ENCODE measurements at regions not wholly inside any gene's neighbourhood (a gene's known extent, or its start where the extent isn't known, plus 50 kb on each side); places are given as distances from the start of the nearest gene placed in this dataset.

DNA sequence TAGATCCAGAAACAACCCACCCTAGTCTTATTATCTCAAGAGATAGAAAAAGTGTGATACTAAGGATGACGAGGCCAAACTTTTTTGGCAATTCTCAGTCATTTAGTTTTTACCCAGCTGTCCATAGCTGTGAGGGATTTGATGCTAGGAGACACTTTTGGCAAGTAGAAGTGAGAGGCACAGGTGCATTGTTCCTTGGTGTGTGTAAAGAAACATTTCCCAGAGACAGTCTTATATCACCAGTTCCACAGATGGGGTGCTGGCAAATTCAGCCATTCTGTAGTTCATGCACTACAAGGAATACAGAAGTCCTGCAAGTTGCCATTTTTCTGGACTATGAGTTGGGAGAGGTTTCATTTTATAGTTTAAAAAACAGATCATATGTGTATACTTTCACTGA, 403.3 kb upstream of the GHITM start:
- TF ChIP-seq, protein P1, sequence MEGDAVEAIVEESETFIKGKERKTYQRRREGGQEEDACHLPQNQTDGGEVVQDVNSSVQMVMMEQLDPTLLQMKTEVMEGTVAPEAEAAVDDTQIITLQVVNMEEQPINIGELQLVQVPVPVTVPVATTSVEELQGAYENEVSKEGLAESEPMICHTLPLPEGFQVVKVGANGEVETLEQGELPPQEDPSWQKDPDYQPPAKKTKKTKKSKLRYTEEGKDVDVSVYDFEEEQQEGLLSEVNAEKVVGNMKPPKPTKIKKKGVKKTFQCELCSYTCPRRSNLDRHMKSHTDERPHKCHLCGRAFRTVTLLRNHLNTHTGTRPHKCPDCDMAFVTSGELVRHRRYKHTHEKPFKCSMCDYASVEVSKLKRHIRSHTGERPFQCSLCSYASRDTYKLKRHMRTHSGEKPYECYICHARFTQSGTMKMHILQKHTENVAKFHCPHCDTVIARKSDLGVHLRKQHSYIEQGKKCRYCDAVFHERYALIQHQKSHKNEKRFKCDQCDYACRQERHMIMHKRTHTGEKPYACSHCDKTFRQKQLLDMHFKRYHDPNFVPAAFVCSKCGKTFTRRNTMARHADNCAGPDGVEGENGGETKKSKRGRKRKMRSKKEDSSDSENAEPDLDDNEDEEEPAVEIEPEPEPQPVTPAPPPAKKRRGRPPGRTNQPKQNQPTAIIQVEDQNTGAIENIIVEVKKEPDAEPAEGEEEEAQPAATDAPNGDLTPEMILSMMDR (IDR thresholded peaks at IDR 0.05): no peak
- no peak for TF ChIP-seq EP300 (IDR thresholded peaks at IDR 0.05)
- no peak for TF ChIP-seq POLR2A (IDR thresholded peaks at IDR 0.05)
- no peak for TF ChIP-seq POLR2AphosphoS5 (IDR thresholded peaks at IDR 0.05)
